ENCODE measurements at regions not wholly inside any gene's neighbourhood (a gene's known extent, or its start where the extent isn't known, plus 50 kb on each side); places are given as distances from the start of the nearest gene placed in this dataset.
"Not testable (repeated sequence)": the region's sequence is repeated elsewhere in the genome, so short reads cannot be mapped to it uniquely, and the experiment has no call there.

GRCh38 chr15:69675731-69676130 lies 223.1 kb downstream of the RPLP1 start:
- H3K27me3 ChIP-seq: peaks cover 0 to 5% of the 10 kb centered on the region in 2 donors
- intact Hi-C loops (cut with DNase I; ENCODE audit: low total_unique reads): no loop called here

GRCh38 chr15:69677403-69677802 lies 224.8 kb downstream of the RPLP1 start:
- H3K4me3 ChIP-seq: no peak overlapping the region
- intact Hi-C loops (cut with DNase I; ENCODE audit: low total_unique reads): no loop called here
- H3K27ac ChIP-seq: no peak overlapping the region
- no peak for DNase-seq
- no peaks in the 10 kb centered on the region for H3K4me1 ChIP-seq
- H3K9me3 ChIP-seq: peaks cover 0 to 4% (median 0%) of the 10 kb centered on the region in 3 donors
- H3K36me3 ChIP-seq: no peaks in the 10 kb centered on the region
- peaks cover 0 to 5% of the 10 kb centered on the region in 2 donors for H3K27me3 ChIP-seq
- TF ChIP-seq CTCF (IDR thresholded peaks at IDR 0.05): no peak

More at GRCh38 chr15:69675731-69676130, 223.1 kb downstream of the RPLP1 start:
- no peaks in the 10 kb centered on the region for H3K4me1 ChIP-seq
- no peak overlapping the region for H3K27ac ChIP-seq
- H3K36me3 ChIP-seq: no peaks in the 10 kb centered on the region
- H3K9me3 ChIP-seq: no peaks in the 10 kb centered on the region
- DNase-seq: no peak
- TF ChIP-seq CTCF (IDR thresholded peaks at IDR 0.05): no peak
- H3K4me3 ChIP-seq: no peak overlapping the region

- Histone ChIP-seq H3K27ac (no peak overlapping the region), H3K4me1 (no peaks in the 10 kb centered on the region), H3K27me3 (peaks cover 0 to 5% of the 10 kb centered on the region in 2 donors), H3K36me3 (no peaks in the 10 kb centered on the region), H3K4me3 (no peak overlapping the region), H3K9me3 (peaks cover 0 to 8% (median 7%) of the 10 kb centered on the region in 3 donors)
- intact Hi-C loops (cut with DNase I; ENCODE audit: low total_unique reads): no loop called here
- TF ChIP-seq CTCF (IDR thresholded peaks at IDR 0.05): no peak
- DNase-seq: no peak
These were observed 227.1 kb downstream of the RPLP1 start for GRCh38 chr15:69679623-69680228.

GRCh38 chr15:69684823-69685222 lies 232.2 kb downstream of the RPLP1 start:
- H3K27me3 ChIP-seq; DNase-seq; H3K36me3 ChIP-seq; H3K4me3 ChIP-seq; intact Hi-C loops (cut with DNase I; ENCODE audit: low total_unique reads); H3K27ac ChIP-seq; H3K4me1 ChIP-seq: not testable (repeated sequence)
- H3K9me3 ChIP-seq: peaks cover 0 to 30% (median 25%) of the 10 kb centered on the region in 3 donors

- Histone ChIP-seq H3K9me3 (peaks cover 0 to 33% (median 30%) of the 10 kb centered on the region in 3 donors), H3K27me3 (peaks cover 0 to 6% of the 10 kb centered on the region in 2 donors), H3K27ac (no peak overlapping the region), H3K4me1 (peaks cover 0 to 3% (median 0%) of the 10 kb centered on the region in 4 donors), H3K36me3 (no peaks in the 10 kb centered on the region), H3K4me3 (no peak overlapping the region)
- no peak for TF ChIP-seq CTCF (IDR thresholded peaks at IDR 0.05)
- no peak for DNase-seq
- intact Hi-C loops (cut with DNase I; ENCODE audit: low total_unique reads): no loop called here
These were observed 233.2 kb downstream of the RPLP1 start for GRCh38 chr15:69685512-69686452.

GRCh38 chr15:69686626-69687025 lies 234.0 kb downstream of the RPLP1 start:
- Histone ChIP-seq H3K27ac (no peak overlapping the region), H3K4me1 (peaks cover 0 to 11% (median 0%) of the 10 kb centered on the region in 4 donors), H3K27me3 (peaks cover 0 to 6% of the 10 kb centered on the region in 2 donors), H3K9me3 (peaks cover 0 to 33% (median 30%) of the 10 kb centered on the region in 3 donors), H3K36me3 (no peaks in the 10 kb centered on the region), H3K4me3 (no peak overlapping the region)
- no peak for DNase-seq
- intact Hi-C loops (cut with DNase I; ENCODE audit: low total_unique reads): no loop called here
- TF ChIP-seq CTCF (IDR thresholded peaks at IDR 0.05): no peak
